CD4-positive, alpha-beta T cell treated with Interleukin-15 for 4 hours (primary cell): ENCODE measurements at regions not wholly inside any gene's neighbourhood (a gene's known extent, or its start where the extent isn't known, plus 50 kb on each side); places are given as distances from the start of the nearest gene placed in this dataset.

ENCODE experiments used
- DNase-seq: peaks from one replicate; pipeline ENCODE4 v3.0.0-alpha.2; 2020; ENCODE audit warnings: low spot score

DNA sequence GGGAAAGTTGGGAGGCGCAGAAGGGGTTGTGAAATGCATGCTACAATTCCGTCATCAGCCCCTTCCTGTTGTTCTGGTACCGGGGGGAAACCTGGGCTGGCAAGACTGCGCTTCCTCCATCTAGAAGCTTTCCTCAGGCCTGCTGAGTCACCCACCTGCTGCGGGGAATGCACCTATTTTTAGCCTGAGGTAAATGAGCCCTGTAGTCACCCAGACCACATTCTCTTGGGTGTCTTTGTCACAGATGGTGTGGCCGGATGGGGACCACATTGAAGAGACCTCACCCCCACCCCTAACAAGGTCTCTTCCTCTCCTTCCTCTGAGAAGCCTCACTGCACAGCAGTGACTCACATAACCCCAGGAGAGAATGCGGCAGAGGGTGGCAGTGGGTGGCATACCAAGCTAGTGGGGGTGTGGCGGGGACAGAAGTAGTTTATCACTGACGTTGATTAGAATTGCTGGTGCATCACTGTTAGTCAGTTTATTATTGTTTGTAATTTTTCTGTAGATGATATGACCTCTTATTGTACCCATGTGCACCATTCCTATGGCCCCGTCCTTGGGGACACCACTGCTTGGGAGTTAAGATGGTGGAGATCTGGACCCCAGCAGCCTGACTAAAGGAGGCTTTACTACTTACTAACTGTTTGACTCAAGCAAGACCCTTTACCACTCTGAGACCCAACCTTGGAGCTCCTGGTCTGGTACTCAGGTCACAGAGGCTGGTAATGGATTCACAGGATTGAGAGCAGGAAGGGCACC is 83.0 kb upstream of the DUSP5 start:
- peak; percentile 96 for DNase-seq

- DNase-seq, result no peak
Measured at GRCh38 chr10:110415809-110416208, 81.9 kb upstream of the DUSP5 start.

DNA sequence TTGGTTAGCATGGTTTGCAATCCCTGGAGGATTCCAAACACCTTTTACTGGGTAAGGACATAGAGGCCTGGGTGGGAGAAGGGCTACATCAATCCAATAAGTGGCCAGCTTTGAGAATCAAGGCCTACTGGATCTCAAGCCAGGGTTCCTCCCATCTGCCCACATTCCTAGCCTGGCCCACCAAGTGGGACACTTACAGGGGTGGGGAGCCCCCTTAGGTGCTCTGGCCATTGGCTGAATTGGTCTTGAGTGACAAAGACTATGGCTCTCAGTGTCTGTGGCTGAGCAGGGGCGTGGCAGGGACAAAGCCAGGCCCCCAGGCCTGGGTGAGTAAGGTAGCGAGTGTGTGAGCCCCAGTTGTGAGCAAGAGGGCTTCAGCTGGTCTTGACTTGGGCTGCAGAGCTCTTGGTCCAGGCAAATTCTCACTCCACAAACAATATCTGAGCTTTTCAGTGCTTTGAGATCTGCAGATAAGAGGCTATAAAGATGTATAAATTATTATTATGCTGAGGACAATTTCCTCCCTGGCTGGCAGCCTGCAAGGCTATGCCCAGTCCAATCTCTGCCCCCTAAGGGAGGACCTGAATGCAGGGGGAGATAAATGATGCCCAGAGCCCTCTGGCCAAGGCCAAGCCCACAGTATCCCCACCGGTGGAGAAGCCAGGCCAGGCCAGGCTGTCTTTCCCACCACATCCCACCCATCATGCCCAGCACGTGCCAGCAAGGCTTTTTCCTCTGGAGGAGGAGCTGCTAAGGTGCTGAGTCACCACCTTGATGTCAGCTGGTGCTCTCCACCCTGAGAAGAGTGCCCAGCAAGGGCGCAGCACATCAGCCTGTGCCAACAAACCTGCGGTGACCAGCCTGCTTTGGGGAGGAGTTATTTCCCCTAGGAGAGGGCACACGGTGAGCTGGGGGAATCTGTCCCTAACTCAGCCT is 80.7 kb upstream of the DUSP5 start:
- DNase-seq, result no peak

DNA sequence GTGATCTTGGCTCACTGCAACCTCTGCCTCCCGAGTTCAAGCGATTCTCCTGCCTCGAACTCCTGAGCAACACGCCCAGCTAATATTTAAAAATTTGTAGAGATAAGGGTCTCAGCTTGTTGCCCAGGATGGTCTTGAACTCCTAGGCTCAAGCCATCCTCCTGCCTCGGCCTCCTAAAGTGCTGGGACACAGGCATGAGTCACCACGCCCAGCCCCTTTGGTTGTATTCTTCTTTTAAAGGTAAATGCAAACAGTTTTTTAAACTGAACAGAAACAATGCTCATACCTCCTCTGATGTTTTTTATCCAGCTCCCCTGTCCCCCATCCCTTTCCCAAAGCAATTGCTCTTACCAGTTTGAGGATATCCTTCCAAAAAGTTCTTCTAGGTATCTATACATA is 79.5 kb upstream of the DUSP5 start:
- DNase-seq, result no peak

DNA sequence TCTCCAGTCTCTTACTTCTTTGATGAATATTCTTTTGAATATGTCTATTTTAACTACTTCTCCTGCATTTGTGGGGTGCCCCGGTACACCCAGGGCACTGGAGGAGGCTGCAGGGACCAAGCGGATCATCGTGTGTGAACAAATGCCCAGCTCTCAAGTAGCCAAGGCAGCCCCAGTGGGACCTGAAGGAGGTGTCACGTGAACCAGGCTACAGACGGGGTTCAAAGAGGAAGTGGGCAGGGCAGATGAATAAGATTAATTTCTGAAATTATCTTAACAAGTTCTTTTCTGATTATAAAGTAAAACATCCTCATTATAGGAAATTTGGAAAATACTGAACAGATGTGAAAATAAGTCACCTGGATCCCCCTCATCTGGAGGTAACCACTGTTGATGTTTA is 78.4 kb upstream of the DUSP5 start:
- DNase-seq, result no peak

- no peak for DNase-seq
Measured at GRCh38 chr10:110420401-110421193, 77.1 kb upstream of the DUSP5 start.

DNA sequence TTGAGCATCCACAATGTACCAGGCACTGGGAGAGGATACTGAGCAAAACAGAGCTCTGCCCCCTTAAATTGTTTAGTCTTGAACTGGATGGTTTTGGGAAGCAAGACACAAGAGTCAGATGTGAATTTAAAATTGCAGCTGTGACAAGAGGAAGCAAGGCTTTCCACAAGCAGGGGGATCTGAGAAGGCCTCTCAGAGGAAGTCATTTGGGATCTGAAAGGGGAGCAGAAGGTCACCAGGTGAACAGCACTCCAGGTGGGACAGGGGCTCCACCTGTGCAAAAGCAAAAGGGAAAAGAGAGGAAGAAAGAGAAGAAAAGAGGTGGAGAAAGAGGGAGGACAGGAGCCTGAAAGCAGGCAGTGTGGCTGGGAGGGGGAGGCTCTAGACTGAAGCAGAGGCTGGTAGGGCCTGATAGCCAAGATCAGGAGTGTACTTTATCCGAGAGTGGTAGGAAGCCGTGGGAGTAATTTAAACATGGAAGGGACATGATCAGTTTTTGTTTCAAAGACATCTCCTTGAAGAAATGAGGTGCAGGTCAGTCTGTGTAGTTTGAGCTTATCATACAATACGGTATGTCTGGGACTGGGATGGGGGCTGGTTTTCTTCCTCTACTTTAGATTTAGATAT is 76.1 kb upstream of the DUSP5 start:
- no peak for DNase-seq

GRCh38 chr10:110422548-110422947 is 75.2 kb upstream of the DUSP5 start:
- DNase-seq, result no peak

DNA sequence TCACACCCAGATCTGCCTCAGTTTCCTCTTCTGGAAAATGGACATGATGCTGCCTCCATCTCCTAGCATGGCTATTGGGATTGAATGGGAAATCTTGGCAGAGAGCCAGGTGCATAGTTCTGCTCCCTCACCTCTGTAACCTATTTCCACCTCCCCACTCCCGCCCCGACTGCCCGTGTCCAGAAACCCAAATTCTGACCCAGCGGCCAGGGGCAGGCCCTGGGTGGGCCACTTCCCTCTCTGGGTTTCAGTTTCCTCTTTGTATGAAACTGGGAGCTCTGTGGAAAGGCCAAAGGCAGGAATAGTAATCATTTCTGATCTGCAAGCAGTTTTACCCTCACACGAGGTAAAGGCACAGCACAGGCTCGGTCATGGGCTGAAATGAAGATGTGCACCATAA is 74.1 kb upstream of the DUSP5 start:
- DNase-seq, result no peak

DNA sequence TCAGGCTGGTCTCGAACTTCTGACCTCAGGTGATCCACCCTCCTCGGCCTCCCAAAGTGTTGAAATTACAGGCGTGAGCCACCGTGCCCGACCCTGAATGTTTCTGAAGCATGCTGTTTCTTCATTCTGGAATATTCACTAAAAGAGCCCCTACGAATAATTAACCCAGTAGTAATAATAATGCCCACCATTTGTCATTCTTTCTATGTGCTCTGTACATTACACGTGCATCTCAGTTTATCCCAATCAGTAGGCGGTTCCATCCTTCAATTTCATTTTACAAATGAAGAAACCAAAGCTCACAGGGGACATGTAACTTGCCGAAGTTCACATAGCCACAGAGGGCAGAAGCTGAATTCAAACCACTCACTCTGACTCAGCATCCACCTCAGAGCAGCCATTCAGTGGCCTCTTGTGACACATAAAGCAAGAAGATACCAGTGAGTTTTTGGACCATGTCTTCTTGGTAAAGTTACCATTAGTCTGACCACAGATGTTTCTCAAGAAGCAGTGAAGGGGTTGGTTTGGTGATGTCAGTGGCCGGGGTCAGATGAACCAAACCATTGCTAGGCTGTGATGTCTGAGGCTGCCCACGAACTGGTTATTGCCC is 71.9 kb upstream of the DUSP5 start:
- DNase-seq, result peak; percentile 60

- DNase-seq, result no peak
Measured at GRCh38 chr10:110426294-110427181, 71.2 kb upstream of the DUSP5 start.

DNA sequence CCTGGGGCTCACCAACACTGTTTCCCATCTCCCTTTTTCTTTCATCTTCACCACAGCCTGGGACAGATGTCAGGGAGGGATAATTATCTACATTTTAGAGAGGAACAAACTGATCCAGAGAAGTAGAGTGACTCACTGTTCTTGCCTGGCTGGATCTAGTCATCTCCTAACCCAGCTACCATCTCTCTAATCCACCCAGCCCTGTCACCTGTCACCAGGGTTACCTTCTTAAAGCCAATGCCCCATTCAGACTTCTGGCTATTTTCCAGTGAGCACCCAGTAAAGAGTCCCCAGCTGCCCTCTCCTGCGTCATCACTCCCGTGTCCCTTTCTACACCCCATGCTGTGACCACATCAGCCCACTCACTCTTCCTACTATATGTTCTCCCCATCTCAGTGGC is 68.4 kb upstream of the DUSP5 start:
- no peak for DNase-seq

- no peak for DNase-seq
Measured at GRCh38 chr10:110430340-110431273, 67.1 kb upstream of the DUSP5 start.

- DNase-seq, result no peak
Measured at GRCh38 chr10:110431659-110432058, 66.0 kb upstream of the DUSP5 start.

GRCh38 chr10:110432084-110432483 is 65.6 kb upstream of the DUSP5 start:
- no peak for DNase-seq

DNA sequence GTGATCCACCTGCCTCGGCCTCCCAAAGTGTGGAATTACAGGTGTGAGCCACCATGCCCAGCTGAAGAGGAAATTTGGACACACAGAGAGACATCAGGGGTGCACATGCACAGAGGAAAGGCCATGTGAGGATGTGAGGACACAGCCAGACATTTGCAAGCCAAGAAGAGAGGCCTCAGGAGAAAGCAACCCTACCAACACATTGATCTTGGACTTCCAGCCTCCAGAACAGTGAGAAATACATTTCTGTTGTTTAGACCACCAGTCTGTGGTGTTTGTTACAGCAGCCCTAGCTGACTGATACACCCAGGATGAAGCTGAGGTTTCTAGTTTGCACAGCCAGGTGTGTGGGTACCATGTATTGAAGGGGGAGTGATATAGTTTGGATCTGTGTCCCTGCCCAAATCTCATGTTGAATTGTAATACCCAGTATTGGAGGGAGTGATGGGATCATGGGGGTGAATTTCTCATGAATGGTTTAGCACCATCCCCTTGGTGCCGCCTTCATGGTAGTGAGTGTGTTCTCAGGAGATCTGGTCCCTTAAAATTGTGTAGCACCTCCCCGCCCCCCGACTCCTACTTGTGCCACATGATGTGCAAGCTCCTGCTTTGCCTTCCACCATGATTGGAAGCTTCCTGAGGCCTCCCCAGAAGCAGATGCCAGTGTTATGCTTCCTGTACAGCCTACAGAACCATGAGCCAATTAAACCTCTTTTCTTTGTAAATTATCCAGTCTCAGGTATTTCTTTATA is 64.7 kb upstream of the DUSP5 start:
- no peak for DNase-seq

- DNase-seq, result no peak
Measured at GRCh38 chr10:110433740-110434139, 64.0 kb upstream of the DUSP5 start.

- DNase-seq, result no peak
Measured at GRCh38 chr10:110434489-110435096, 63.1 kb upstream of the DUSP5 start.
